AG10803 (cell line): ENCODE measurements at regions not wholly inside any gene's neighbourhood (a gene's known extent, or its start where the extent isn't known, plus 50 kb on each side); places are given as distances from the start of the nearest gene placed in this dataset.
A peak's percentile ranks its signal among the peaks of the same experiment; 100 is the strongest.

ENCODE experiments used
- DNase-seq: peaks from one replicate; pipeline ENCODE4 v3.0.0; 2010; ENCODE audit warnings: low read depth
- H3K4me3 ChIP-seq: 2 replicates; pipeline ENCODE4 v1.5.1; 2011; ENCODE audit warnings: mild to moderate bottlenecking, low read length, control low read depth
- CTCF ChIP-seq: conservative IDR thresholded peaks from 2 replicates; pipeline ENCODE4 v1.5.1; 2011; ENCODE audit warnings: mild to moderate bottlenecking, low read length, control low read depth, inconsistent platforms

- no peak for TF ChIP-seq CTCF
- DNase-seq: no peak
- H3K4me3 ChIP-seq: no peak overlapping the region
Measured at GRCh38 chr14:51544471-51544870, 107.2 kb upstream of the FRMD6 start.

GRCh38 chr14:51544901-51545300 lies 106.8 kb upstream of the FRMD6 start:
- DNase-seq: no peak
- H3K4me3 ChIP-seq: no peak overlapping the region
- TF ChIP-seq CTCF: no peak

- TF ChIP-seq CTCF: no peak
Measured at GRCh38 chr14:51545396-51545795, 106.3 kb upstream of the FRMD6 start.

GRCh38 chr14:51546099-51546498 lies 105.6 kb upstream of the FRMD6 start:
- no peak for TF ChIP-seq CTCF
- H3K4me3 ChIP-seq: no peak overlapping the region
- DNase-seq: no peak

More at GRCh38 chr14:51545396-51545795, 106.3 kb upstream of the FRMD6 start:
- DNase-seq: no peak
- H3K4me3 ChIP-seq: no peak overlapping the region

- TF ChIP-seq CTCF: no peak
- DNase-seq: no peak
- no peak overlapping the region for H3K4me3 ChIP-seq
Measured at GRCh38 chr14:51546603-51547258, 105.0 kb upstream of the FRMD6 start.

GRCh38 chr14:51547260-51547659 lies 104.5 kb upstream of the FRMD6 start:
- peak; percentile 99 for DNase-seq
- no peak overlapping the region for H3K4me3 ChIP-seq
- no peak for TF ChIP-seq CTCF

- no peak for TF ChIP-seq CTCF
- no peak overlapping the region for H3K4me3 ChIP-seq
- DNase-seq: no peak
Measured at GRCh38 chr14:51547701-51548100, 104.0 kb upstream of the FRMD6 start.
